Keratinocyte (primary cell): ENCODE measurements at regions not wholly inside any gene's neighbourhood (a gene's known extent, or its start where the extent isn't known, plus 50 kb on each side); places are given as distances from the start of the nearest gene placed in this dataset.

Source experiments
- DNase-seq: peaks from one replicate; pipeline ENCODE4 v3.0.0-alpha.2; 2011; ENCODE audit warnings: low read depth, missing footprints, low spot score
- FAIRE-seq: peaks from 2 replicates; lab custom pipeline; 2011; peaks lifted over from hg19 to GRCh38; lab: Jason Lieb, UNC
- H2AFZ ChIP-seq: 2 replicates; pipeline ENCODE4 v1.6.0; 2012; ENCODE audit warnings: low read length, control low read depth, inconsistent platforms; ENCODE audit not compliant: control insufficient read depth
- H3K27ac ChIP-seq: 2 replicates; pipeline ENCODE4 v1.5.1; 2011; ENCODE audit warnings: low read length; ENCODE audit not compliant: control insufficient read depth, insufficient read depth
- H3K27me3 ChIP-seq: 3 replicates; pipeline ENCODE4 v1.6.0; 2011; ENCODE audit warnings: low read length; ENCODE audit not compliant: control insufficient read depth, insufficient read depth; ENCODE audit errors: extremely low read depth
- H3K36me3 ChIP-seq, 2 experiments: 2 replicates in 1 of 2; 3 replicates in 1 of 2; pipeline ENCODE4 v1.5.1; 2011; ENCODE audit warnings: low read length in 2 of 2, mild to moderate bottlenecking in 1 of 2; ENCODE audit not compliant: control insufficient read depth in 2 of 2, insufficient read depth in 2 of 2; ENCODE audit errors: extremely low read depth in 1 of 2
- H3K4me1 ChIP-seq: 3 replicates; pipeline ENCODE4 v1.5.1; 2011; ENCODE audit warnings: low read length; ENCODE audit not compliant: control insufficient read depth, insufficient read depth; ENCODE audit errors: extremely low read depth
- H3K4me2 ChIP-seq: 3 replicates; pipeline ENCODE4 v1.6.0; 2011; ENCODE audit warnings: low read depth, low read length; ENCODE audit not compliant: control insufficient read depth, insufficient read depth; ENCODE audit errors: extremely low read depth
- H3K4me3 ChIP-seq, 3 experiments: fragments of 200-600 bp in 1 of 3; sonication (generic) in 1 of 3; 2 replicates in 2 of 3; 3 replicates in 1 of 3; pipeline ENCODE4 v1.5.1; 2011 to 2016; ENCODE audit warnings: low read length in 3 of 3, mild to moderate bottlenecking in 3 of 3, control low read depth in 2 of 3, inconsistent platforms in 1 of 3, low read depth in 1 of 3, mixed read lengths in 1 of 3, mixed run types in 1 of 3, moderate library complexity in 1 of 3; ENCODE audit not compliant: control insufficient read depth in 2 of 3, insufficient read depth in 2 of 3; ENCODE audit errors: extremely low read depth in 1 of 3
- H3K79me2 ChIP-seq: 2 replicates; pipeline ENCODE4 v1.6.0; 2012; ENCODE audit warnings: low read length; ENCODE audit not compliant: control insufficient read depth, insufficient read depth
- H3K9ac ChIP-seq: 3 replicates; pipeline ENCODE4 v1.6.0; 2011; ENCODE audit warnings: low read length; ENCODE audit not compliant: control insufficient read depth, insufficient read depth; ENCODE audit errors: extremely low read depth
- H3K9me1 ChIP-seq: 3 replicates; pipeline ENCODE4 v1.6.0; 2011; ENCODE audit warnings: low read length; ENCODE audit not compliant: control insufficient read depth, insufficient read depth; ENCODE audit errors: extremely low read depth
- H3K9me3 ChIP-seq: 2 replicates; pipeline ENCODE4 v1.5.1; 2012; ENCODE audit warnings: low read depth, low read length; ENCODE audit not compliant: control insufficient read depth
- H4K20me1 ChIP-seq: 3 replicates; pipeline ENCODE4 v1.6.0; 2011; ENCODE audit warnings: low read length; ENCODE audit not compliant: control insufficient read depth, insufficient read depth; ENCODE audit errors: extremely low read depth
- EZH2 ChIP-seq: IDR thresholded peaks from one replicate; pipeline ENCODE4 v1.6.1; 2012; ENCODE audit warnings: inconsistent platforms, mild to moderate bottlenecking, low read length, moderate library complexity
- dilution Hi-C: fragments of 300-500 bp; cut with MboI; formaldehyde crosslinking; loops from one replicate; pipeline ENCODE4 v1.7.0; 2020; ENCODE audit warnings: low sequenced_read_pairs; ENCODE audit not compliant: extremely low pct_ligation_motif_present
- TF ChIP-seq, protein P1 (sequence below), 3 experiments: IDR thresholded peaks in 1 of 3; conservative IDR thresholded peaks in 1 of 3; optimal IDR thresholded peaks in 1 of 3; 2 replicates in 2 of 3; 3 replicates in 1 of 3; pipeline versions ENCODE3 to v1.5.1; 2011; ENCODE audit warnings: low read length in 3 of 3, mild to moderate bottlenecking in 3 of 3, moderate library complexity in 2 of 3, control low read depth in 1 of 3, inconsistent platforms in 1 of 3; ENCODE audit not compliant: insufficient read depth in 2 of 3; ENCODE audit errors: extremely low read depth in 1 of 3

DNA sequence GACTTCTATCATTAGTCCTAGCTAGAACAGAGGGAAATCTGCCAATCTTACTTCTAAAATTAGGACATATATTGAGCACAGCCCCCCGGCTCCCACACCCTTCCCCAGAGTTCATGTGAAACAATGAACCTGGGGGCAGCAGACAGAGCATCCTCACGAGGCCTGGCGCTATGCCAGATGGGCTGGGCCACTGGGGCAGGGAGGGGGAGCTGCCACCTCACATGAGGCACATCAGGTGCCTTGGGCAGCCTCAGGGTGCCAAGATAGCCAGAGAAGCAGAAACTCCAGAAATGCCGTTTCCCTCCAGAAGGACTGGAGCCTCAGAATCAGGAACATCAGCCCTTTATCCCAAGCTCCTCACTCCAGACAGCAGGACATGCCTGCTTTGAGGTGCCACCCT lies 92.8 kb upstream of the LANCL2 start:
- Histone ChIP-seq H3K36me3 (no peaks in the 10 kb centered on the region), H3K27me3 (peaks cover 36% of the 10 kb centered on the region), H4K20me1 (no peaks in the 10 kb centered on the region), H3K9me3 (no peaks in the 10 kb centered on the region), H3K9me1 (no peaks in the 10 kb centered on the region), H3K4me2 (no peak overlapping the region), H3K9ac (no peak overlapping the region), H2AFZ (no peak overlapping the region), H3K27ac (no peak overlapping the region), H3K79me2 (no peaks in the 10 kb centered on the region), H3K4me1 (no peaks in the 10 kb centered on the region), H3K4me3 (no peak overlapping the region)
- TF ChIP-seq EZH2: no peak
- TF ChIP-seq, protein P1, sequence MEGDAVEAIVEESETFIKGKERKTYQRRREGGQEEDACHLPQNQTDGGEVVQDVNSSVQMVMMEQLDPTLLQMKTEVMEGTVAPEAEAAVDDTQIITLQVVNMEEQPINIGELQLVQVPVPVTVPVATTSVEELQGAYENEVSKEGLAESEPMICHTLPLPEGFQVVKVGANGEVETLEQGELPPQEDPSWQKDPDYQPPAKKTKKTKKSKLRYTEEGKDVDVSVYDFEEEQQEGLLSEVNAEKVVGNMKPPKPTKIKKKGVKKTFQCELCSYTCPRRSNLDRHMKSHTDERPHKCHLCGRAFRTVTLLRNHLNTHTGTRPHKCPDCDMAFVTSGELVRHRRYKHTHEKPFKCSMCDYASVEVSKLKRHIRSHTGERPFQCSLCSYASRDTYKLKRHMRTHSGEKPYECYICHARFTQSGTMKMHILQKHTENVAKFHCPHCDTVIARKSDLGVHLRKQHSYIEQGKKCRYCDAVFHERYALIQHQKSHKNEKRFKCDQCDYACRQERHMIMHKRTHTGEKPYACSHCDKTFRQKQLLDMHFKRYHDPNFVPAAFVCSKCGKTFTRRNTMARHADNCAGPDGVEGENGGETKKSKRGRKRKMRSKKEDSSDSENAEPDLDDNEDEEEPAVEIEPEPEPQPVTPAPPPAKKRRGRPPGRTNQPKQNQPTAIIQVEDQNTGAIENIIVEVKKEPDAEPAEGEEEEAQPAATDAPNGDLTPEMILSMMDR (optimal IDR thresholded peaks at IDR 0.05 in 1 of 3, IDR thresholded peaks at IDR 0.05 in 1 of 3, conservative IDR thresholded peaks at IDR 0.05 in 1 of 3; ENCODE audit: extremely low read depth in 1 of 3, insufficient read depth in 2 of 3, low read length in 3 of 3): no peak
- no peak for FAIRE-seq
- no peak for DNase-seq
- dilution Hi-C loops: no loop called here

DNA sequence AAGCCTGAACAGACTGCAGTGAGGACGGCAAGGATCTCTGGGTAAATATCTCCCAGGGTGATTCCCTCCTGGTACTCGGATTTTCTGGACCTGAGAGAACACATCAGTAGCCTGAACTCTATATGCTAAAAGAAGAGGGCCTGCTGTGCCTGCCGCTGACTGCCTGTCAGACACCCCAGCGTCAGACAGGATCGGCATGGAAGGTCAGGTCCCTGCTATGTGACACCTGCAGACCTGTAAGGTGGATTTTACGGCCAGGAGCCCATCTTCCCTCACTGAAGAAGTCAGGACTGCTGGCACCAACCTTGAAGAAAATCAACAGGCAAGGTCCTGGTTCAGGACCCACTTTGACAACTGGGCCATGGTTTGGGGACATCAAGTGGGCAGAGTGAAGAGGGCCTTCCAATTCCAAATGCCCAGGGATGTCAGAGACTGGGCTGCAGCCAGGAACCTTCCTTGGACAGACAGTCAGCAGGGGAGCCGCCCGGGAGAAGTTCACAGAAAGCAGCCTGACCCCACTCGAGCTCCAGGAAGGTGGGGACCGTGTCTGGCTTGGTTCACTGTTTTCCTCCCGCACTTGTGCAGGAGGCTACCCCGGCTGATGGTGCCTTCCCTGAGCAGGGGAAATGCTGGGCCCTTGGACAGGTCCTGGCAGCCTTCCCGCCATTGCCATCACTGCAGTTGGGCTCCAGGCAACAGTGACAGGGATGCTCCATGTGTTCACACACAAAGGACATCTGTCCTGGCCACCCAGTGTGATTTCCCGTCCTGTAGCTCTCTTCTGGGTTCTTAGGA lies 91.8 kb upstream of the LANCL2 start:
- Histone ChIP-seq H2AFZ (no peak overlapping the region), H3K27ac (no peak overlapping the region), H3K4me3 (no peak overlapping the region), H3K36me3 (no peaks in the 10 kb centered on the region), H4K20me1 (no peaks in the 10 kb centered on the region), H3K4me2 (no peak overlapping the region), H3K9ac (no peak overlapping the region), H3K27me3 (peaks cover 36% of the 10 kb centered on the region), H3K9me3 (no peaks in the 10 kb centered on the region), H3K4me1 (no peaks in the 10 kb centered on the region), H3K9me1 (no peaks in the 10 kb centered on the region), H3K79me2 (no peaks in the 10 kb centered on the region)
- TF ChIP-seq EZH2: no peak
- TF ChIP-seq, protein P1 (optimal IDR thresholded peaks at IDR 0.05 in 1 of 3, IDR thresholded peaks at IDR 0.05 in 1 of 3, conservative IDR thresholded peaks at IDR 0.05 in 1 of 3; ENCODE audit: extremely low read depth in 1 of 3, insufficient read depth in 2 of 3, low read length in 3 of 3): no peak
- dilution Hi-C loops: no loop called here
- no peak for DNase-seq
- FAIRE-seq: no peak
